NCI-H1417 (cell line): ENCODE measurements at regions not wholly inside any gene's neighbourhood (a gene's known extent, or its start where the extent isn't known, plus 50 kb on each side); places are given as distances from the start of the nearest gene placed in this dataset.
"Not testable (repeated sequence)": the region's sequence is repeated elsewhere in the genome, so short reads cannot be mapped to it uniquely, and the experiment has no call there.

Experiments used
- DNase-seq, 3 experiments: peaks; one replicate each; lab custom pipeline; 2025; lab: John Stamatoyannopoulos, UW

DNA sequence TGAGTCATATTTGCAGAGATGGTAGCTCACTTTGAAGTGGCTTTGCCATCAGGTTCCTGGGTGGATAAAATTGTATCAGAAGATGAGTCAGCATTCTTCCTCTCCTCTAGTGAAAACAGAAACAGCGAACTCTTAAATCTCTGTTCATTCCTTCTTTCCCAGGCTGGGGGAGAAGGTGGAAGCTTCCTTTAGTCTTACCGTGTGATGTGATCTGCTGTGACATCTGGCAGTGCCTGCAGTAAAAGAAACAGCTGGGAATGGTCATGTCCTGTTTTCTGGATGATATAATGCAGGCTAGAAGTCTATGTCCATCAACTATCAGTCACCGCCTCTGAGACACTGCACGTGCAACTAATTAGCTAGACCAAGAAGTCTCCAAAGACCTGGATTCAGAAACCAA lies 171.6 kb downstream of the VAPA start:
- no peak for DNase-seq

DNA sequence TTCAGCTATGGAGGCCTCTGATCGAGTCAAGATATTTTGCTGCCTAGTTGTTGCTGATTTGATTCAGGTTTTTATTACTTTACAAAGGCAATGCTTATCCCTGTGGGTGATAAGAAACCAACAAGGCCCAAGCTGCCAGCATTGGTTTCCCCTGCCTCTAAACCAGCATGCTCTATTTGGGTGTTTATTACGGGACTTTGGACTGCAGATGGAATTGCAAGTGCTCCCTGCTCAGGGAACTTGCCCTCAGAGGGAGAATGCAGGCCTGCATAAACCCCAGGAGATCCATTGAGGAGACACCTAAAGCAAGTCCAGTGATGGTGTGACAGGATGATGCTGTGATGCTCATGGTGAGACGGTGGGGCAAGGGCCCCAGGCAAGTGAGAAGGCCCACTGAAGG lies 172.1 kb downstream of the VAPA start:
- no peak for DNase-seq

DNA sequence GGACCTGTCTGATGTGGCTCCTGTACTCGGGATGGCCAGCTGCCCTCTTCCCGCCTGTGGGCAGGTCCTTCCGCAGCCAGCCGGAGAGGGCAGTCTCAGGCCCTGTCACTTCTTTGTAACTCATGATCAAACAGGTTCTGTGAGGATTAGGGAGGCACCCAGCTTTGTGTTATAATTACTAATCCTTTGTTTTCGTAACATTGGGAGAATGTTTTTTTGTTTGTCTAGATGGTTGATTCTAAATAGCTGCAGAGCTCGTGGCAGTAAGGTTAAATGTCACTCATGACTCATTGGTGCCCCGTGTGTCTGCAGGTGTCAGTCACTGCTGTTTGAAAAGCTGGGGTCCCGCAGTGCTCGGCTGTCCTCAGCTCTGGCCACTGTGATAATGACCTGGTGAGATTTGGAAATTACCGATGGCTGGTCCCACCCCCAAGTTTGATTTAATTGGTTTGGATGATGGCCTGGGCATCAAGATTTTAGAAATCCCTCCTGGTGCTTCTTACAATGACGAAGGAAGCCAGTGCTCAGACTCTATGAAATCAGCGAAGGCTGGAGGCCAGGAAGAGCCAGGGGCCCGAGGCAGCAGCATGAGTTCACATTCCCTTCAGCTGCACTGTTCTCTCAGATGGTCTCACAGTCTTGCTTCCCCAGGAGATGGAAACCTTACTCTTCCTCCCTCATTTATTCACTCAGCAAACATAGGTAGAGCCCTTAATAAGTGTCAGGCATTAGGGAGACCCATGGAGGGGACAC lies 172.8 kb downstream of the VAPA start:
- DNase-seq: peak in 1 of 3 experiments; percentile 26

- DNase-seq: no peak
These were observed 174.9 kb downstream of the VAPA start for GRCh38 chr18:10088734-10089133.

DNA sequence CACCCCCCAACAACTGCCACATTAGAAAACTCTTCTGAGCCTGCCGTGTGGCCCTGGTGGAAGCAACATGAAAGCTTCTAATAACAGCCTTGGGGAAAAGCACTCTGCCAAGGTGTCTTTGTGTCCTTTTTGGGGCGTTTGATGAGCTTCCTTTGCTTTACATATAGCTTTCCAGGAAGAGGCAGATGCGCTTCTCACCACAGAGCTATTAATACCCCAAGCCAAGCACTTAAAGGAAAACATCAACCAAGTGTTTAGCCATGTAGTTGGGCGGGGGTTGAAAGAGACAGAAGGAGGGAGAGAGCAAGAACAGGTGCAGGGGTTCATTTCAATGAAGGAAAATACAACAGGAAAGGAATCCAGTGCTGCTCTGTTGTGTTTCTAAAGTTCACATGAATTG lies 176.1 kb downstream of the VAPA start:
- peak; percentile 5 to 96 (median 89) for DNase-seq

DNA sequence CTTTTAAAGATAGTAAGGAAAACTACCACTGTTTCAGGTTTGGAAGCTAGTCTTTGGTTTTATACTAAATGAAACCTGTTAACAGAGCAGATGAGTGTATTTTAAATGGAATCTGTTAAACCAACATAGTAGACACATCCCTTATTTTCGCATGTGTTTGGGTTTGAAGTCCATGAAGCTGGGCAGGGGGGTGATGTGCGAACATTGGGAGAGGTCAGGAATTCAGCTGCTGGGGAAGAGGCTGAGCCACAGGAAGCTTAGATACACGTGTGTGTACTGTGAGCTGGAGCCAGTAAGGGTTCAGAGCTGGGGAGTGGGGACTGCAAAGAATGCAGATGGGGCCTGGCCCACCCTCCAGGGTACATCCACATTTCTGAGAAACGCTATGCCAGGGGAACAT lies 176.9 kb downstream of the VAPA start:
- DNase-seq: peak in 1 of 3 experiments; percentile 48

GRCh38 chr18:10093445-10093844 lies 179.6 kb downstream of the VAPA start:
- no peak for DNase-seq

- no peak for DNase-seq
These were observed 180.3 kb downstream of the VAPA start for GRCh38 chr18:10094154-10094553.

GRCh38 chr18:10094655-10095054 lies 180.8 kb downstream of the VAPA start:
- DNase-seq: no peak

- DNase-seq: no peak
These were observed 181.5 kb downstream of the VAPA start for GRCh38 chr18:10095356-10095755.

- DNase-seq: no peak
These were observed 185.8 kb downstream of the VAPA start for GRCh38 chr18:10099539-10100140.

GRCh38 chr18:10100196-10100595 lies 186.4 kb downstream of the VAPA start:
- DNase-seq: no peak

DNA sequence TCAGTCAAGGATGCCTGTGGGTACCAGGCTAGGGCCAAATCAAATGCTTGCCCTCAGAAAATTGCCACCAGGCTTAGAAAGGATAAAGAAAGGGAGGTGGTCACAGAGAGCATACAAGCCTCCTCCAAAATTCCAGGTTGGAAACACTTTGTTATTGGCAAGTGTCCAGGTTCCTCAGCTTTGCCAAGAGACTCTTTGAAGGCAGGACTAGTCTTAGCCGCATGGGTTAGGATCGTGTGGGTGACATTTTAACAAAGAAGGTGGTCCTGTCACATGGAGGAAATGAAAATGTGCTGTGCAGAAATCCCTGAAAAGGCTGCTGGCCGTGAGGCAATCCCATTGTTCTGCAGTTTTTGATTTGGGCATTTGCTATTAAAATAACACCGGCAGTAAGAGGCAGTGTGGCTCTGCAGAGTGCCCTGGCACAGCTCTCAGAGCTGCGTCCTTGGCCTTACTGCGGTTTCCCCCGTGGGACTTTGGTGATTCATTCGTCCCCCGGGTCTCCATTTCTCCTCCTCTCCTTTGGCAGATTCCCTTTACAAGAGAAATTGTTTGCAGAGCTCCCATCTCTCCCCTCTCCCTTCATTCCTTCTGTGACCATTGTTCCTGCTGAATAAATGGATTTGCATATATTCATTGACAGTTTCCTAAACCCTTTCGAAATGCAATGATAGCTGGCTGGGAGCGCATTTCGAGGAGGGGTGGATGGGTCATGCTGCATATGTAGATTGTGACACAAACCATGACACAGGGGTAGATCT lies 187.3 kb downstream of the VAPA start:
- peak in 1 of 3 experiments; percentile 23 for DNase-seq

DNA sequence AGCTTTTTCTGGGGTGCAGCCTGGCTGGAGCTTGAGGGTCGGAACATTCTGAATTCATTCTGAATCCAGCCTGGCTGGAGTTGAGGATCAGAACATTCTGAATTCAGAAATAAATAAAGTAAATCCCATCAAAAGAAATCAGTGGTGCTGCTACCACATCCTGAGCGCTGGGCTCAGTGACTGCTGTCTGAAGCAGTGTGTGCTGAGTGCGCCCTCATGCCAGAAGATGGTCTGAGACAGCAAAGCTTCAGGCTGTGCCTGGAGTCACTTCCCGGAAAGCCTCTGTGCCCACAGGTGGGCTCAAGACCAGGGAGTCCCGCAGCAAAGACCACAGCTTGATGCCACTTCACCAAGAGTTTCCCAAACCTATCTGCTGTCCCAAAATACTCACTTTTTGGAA lies 187.9 kb downstream of the VAPA start:
- no peak for DNase-seq

- not testable (repeated sequence) for DNase-seq
These were observed 191.3 kb downstream of the VAPA start for GRCh38 chr18:10105118-10105517.

- DNase-seq: no peak
These were observed 197.4 kb downstream of the VAPA start for GRCh38 chr18:10111191-10111590.

- no peak for DNase-seq
These were observed 198.1 kb downstream of the VAPA start for GRCh38 chr18:10111944-10112343.

DNA sequence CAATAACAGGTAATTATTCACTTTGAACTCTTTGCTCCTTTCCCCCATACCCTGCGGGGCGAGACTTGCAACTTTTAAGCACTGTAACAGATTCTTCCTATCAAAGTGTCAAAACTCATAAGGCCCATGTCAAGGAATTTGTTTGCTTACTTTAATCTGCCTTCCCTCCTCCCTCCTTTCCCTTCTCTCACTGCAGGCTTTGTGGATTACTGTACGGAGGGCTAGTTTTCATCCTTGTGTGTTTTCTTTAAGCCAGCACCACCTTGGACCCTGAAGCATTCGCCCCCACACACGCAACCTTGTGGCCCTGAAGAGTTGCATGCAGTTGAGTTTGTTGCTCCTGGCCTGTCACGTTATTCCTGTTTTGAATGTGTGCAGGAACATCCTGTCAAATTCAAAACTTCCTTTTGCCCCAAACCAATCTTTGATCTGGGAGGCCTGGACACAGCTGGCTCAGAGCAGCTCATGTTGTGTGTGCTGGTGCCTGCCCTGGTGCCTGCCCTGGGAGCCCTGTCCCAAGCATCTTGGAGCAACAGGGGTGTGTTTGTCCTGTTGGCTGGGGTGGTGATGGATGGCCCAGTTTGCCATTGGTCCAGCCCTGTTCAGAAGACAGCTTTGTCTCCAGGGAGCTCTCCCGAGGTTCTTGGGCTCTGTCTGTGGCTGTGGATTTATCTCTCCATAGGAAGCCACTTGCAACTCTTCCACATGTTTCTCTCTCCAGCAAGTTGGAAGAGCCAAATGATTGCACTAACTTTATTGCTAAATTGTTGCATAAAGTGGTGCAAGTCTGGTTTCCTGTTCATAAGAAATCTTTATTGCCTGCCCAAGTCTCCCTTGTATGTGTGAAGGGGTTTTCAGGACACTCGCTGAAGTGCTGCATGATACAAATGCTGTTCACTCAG lies 199.6 kb downstream of the VAPA start:
- no peak for DNase-seq

- peak in 2 of 3 experiments; percentile 66 to 89 for DNase-seq
These were observed 201.1 kb downstream of the VAPA start for GRCh38 chr18:10114717-10115463.

DNA sequence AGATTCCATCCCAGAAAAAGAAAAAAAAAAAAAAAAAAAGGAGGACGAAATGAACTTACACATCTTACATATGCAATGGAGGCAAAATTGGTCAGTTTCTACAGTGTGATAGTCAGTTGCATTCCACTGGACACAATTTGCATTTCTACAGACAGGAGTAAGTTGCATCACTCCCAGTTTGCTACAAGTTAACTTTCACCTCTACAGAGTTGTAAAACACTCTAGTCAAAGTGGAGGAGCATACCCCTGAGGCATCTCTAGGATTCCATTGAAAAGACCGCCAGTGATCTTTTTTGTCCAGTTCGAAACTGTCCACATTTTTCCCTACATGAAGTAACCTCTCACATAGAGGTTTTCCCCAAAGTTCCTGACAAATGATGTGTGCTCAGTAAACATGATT lies 202.8 kb downstream of the VAPA start:
- no peak for DNase-seq

DNA sequence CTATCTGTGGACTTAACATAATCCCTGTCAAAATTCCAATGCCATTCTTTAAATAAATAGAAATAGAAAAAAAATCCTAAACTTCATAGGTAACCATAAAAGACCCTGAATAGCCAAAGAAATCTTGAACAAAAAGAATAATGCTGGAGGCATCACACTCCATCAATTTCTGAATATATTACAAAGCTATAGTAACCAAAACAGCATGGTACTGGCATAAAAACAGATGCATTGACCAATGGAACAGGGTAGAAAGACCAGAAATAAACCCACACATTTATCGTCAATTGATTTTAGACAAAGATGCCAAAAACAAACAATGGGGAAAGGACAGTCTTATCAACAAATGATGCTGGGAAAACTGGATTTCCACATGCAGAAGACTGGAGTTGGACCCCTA lies 205.7 kb downstream of the VAPA start:
- DNase-seq: no peak
